K562 (cell line): ENCODE measurements at regions not wholly inside any gene's neighbourhood (a gene's known extent, or its start where the extent isn't known, plus 50 kb on each side); places are given as distances from the start of the nearest gene placed in this dataset.

Experiments
- CREB5 ChIP-seq: fragments of 250-450 bp; sonication (Bioruptor Pico); IDR thresholded peaks from 2 replicates; pipeline ENCODE4 v1.5.0; 2020; ENCODE audit warnings: mild to moderate bottlenecking
- CXXC5 ChIP-seq: fragments of 250-450 bp; sonication (Bioruptor Pico); IDR thresholded peaks from 2 replicates; pipeline ENCODE4 v1.8.0; 2022; ENCODE audit warnings: inconsistent platforms, mild to moderate bottlenecking, moderate library complexity
- E2F3 ChIP-seq: fragments of 250-450 bp; sonication (Bioruptor Pico); IDR thresholded peaks from 2 replicates; pipeline ENCODE4 v1.4.0; 2020; ENCODE audit warnings: mild to moderate bottlenecking
- GTF3C2 ChIP-seq: IDR thresholded peaks from 3 replicates; pipeline ENCODE4 v1.6.1; 2011; ENCODE audit warnings: borderline replicate concordance, mild to moderate bottlenecking, moderate library complexity; ENCODE audit not compliant: insufficient read length; ENCODE audit errors: extremely low read depth
- ILK ChIP-seq: fragments of 450-650 bp; IDR thresholded peaks from 2 replicates; pipeline ENCODE4 v1.6.1; 2016; ENCODE audit warnings: missing genetic modification characterization, low read depth, mild to moderate bottlenecking, missing compliant biosample characterization, moderate library complexity, borderline replicate concordance
- MEIS2 ChIP-seq: fragments of 450-650 bp; IDR thresholded peaks from 2 replicates; pipeline ENCODE4 v1.6.1; 2014; ENCODE audit warnings: mild to moderate bottlenecking; ENCODE audit not compliant: partially characterized antibody
- POLR3G ChIP-seq: IDR thresholded peaks from 2 replicates; pipeline ENCODE4 v1.6.1; 2011; ENCODE audit not compliant: insufficient read length, insufficient replicate concordance; ENCODE audit errors: extremely low read depth
- SMARCA4 ChIP-seq: fragments of 450-650 bp; IDR thresholded peaks from 2 replicates; pipeline ENCODE4 v1.6.1; 2016
- ZBED1 ChIP-seq: IDR thresholded peaks from 2 replicates; pipeline ENCODE4 v1.6.1; 2014
- ZNF146 ChIP-seq: IDR thresholded peaks from one replicate; pipeline ENCODE4 v1.6.1; 2018; ENCODE audit warnings: missing compliant biosample characterization; ENCODE audit not compliant: unreplicated experiment
- ZNF224 ChIP-seq: sonication (generic); formaldehyde crosslinking; IDR thresholded peaks from 2 replicates; pipeline ENCODE4 v1.8.0; 2022; ENCODE audit warnings: mild to moderate bottlenecking, missing genetic modification reagents
- ZNF24 ChIP-seq: fragments of 450-650 bp; IDR thresholded peaks from 2 replicates; pipeline ENCODE4 v1.6.1; 2016
- ZNF407 ChIP-seq: fragments of 450-650 bp; IDR thresholded peaks from 2 replicates; pipeline ENCODE4 v1.6.1; 2016; ENCODE audit warnings: low read depth
- TF ChIP-seq, protein P1 (sequence below), 3 experiments: IDR thresholded peaks in 2 of 3; conservative IDR thresholded peaks in 1 of 3; 2 replicates each; pipeline ENCODE4 v1.5.1; 2011 to 2012; ENCODE audit warnings: low read length in 3 of 3, mild to moderate bottlenecking in 3 of 3, control low read depth in 2 of 3, improper control_type of control experiment in 1 of 3, inconsistent platforms in 1 of 3, low read depth in 1 of 3, mixed read lengths in 1 of 3, moderate library complexity in 1 of 3; ENCODE audit not compliant: insufficient read depth in 2 of 3

- TF ChIP-seq ZNF407 (no peak), ZBED1 (no peak), ZNF146 (CRISPR knock-in tag) (no peak), SMARCA4 (peak; percentile 96), ILK (tag) (no peak), GTF3C2 (no peak), POLR3G (no peak), MEIS2 (peak; percentile 21), E2F3 (CRISPR knock-in tag) (no peak), ZNF224 (CRISPR knock-in tag) (no peak), CXXC5 (no peak; the same call in 1 of the 2 replicates), CREB5 (CRISPR knock-in tag) (no peak), ZNF24 (peak; percentile 34; the same call in 1 of the 2 replicates)
- TF ChIP-seq, protein P1, sequence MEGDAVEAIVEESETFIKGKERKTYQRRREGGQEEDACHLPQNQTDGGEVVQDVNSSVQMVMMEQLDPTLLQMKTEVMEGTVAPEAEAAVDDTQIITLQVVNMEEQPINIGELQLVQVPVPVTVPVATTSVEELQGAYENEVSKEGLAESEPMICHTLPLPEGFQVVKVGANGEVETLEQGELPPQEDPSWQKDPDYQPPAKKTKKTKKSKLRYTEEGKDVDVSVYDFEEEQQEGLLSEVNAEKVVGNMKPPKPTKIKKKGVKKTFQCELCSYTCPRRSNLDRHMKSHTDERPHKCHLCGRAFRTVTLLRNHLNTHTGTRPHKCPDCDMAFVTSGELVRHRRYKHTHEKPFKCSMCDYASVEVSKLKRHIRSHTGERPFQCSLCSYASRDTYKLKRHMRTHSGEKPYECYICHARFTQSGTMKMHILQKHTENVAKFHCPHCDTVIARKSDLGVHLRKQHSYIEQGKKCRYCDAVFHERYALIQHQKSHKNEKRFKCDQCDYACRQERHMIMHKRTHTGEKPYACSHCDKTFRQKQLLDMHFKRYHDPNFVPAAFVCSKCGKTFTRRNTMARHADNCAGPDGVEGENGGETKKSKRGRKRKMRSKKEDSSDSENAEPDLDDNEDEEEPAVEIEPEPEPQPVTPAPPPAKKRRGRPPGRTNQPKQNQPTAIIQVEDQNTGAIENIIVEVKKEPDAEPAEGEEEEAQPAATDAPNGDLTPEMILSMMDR (IDR thresholded peaks at IDR 0.05 in 2 of 3, conservative IDR thresholded peaks at IDR 0.05 in 1 of 3; ENCODE audit: insufficient read depth in 2 of 3, low read depth in 1 of 3, low read length in 3 of 3) = peak in 1 of 3 experiments; percentile 19; a peak in 1 of 6 replicates
Observed at GRCh38 chr3:177357352-177358090, 160.2 kb upstream of the TBL1XR1 start (continued).
